MCF 10A (cell line): ENCODE measurements at regions not wholly inside any gene's neighbourhood (a gene's known extent, or its start where the extent isn't known, plus 50 kb on each side); places are given as distances from the start of the nearest gene placed in this dataset.
"Not testable (repeated sequence)": the region's sequence is repeated elsewhere in the genome, so short reads cannot be mapped to it uniquely, and the experiment has no call there.

Source experiments
- BruUV-seq: library from RNA; stranded (reverse); fragments of 400-500 nt; replicated peaks from 2 replicates; lab custom pipeline; 2021; lab: Mats Ljungman, UMichigan
- CTCF ChIA-PET: fragments of 300-600 bp; sonication (Branson Sonifier 250); formaldehyde crosslinking; extraction: SDS; loops from one replicate; lab custom pipeline; 2021; ENCODE audit warnings: antibody characterized with exemption, inconsistent platforms; lab: Yijun Ruan, JAX
- POLR2A ChIA-PET: fragments of 300-600, 350-650 bp; sonication (Branson Sonifier 250); formaldehyde crosslinking; extraction: SDS; loops from one replicate; lab custom pipeline; 2020; ENCODE audit warnings: antibody characterized with exemption, inconsistent platforms; lab: Yijun Ruan, JAX
- DNase-seq: peaks from one replicate; pipeline ENCODE4 v3.0.0-alpha.2; 2018; ENCODE audit not compliant: unreplicated experiment
- H3K27ac Mint-ChIP-seq: one replicate; pipeline ENCODE4 v1.8.0; 2022; ENCODE audit warnings: mild to moderate bottlenecking, low read depth, mixed read lengths; ENCODE audit not compliant: unreplicated experiment
- H3K27me3 Mint-ChIP-seq: one replicate; pipeline ENCODE4 v1.8.0; 2022; ENCODE audit warnings: mixed read lengths; ENCODE audit not compliant: insufficient read depth, unreplicated experiment
- H3K36me3 Mint-ChIP-seq: one replicate; pipeline ENCODE4 v1.8.0; 2022; ENCODE audit warnings: mild to moderate bottlenecking, moderate library complexity, mixed read lengths; ENCODE audit not compliant: insufficient read depth, unreplicated experiment
- H3K4me1 Mint-ChIP-seq: one replicate; pipeline ENCODE4 v1.8.0; 2022; ENCODE audit warnings: mixed read lengths; ENCODE audit not compliant: insufficient read depth, unreplicated experiment
- H3K4me3 Mint-ChIP-seq: one replicate; pipeline ENCODE4 v1.8.0; 2022; ENCODE audit warnings: mild to moderate bottlenecking, moderate library complexity, mixed read lengths; ENCODE audit not compliant: unreplicated experiment
- H3K9me3 Mint-ChIP-seq: one replicate; pipeline ENCODE4 v1.8.0; 2022; ENCODE audit warnings: mixed read lengths; ENCODE audit not compliant: unreplicated experiment
- intact Hi-C: fragments of 100-400 bp; cut with micrococcal nuclease; formaldehyde crosslinking; loops from 2 replicates; pipeline ENCODE4 v1.14.1; 2022
- TF ChIP-seq, protein P1 (sequence below): fragments of 200-600 bp; IDR thresholded peaks from one replicate; pipeline ENCODE4 v1.8.0; 2022; ENCODE audit warnings: antibody characterized with exemption, mild to moderate bottlenecking; ENCODE audit not compliant: unreplicated experiment

DNA sequence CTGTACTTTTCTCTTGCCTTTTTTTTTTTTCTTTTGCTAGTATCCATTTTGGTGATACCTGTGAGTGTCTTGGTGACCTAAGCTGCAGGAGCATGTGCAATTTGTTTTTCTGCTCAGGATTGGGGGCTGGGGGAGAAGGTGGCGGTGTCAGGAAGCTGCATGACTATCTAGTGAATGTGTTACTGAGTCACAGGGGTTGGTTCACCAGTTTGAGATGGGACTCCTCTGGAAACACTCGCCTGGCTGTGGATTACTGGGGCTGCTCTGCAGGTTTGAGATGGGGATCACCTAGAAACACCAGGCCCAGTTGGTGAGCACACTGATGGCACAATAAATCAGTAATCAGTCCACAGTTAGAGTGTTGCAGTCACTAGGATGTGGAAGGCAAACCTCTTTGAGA, 447.9 kb downstream of the SPATA31D1 start:
- Mint-ChIP-seq H3K27ac (no peak overlapping the region), H3K4me1 (peaks cover 11% of the 10 kb centered on the region), H3K36me3 (no peaks in the 10 kb centered on the region), H3K27me3 (no peaks in the 10 kb centered on the region), H3K9me3 (no peaks in the 10 kb centered on the region), H3K4me3 (no peak overlapping the region)
- CTCF ChIA-PET: interaction anchor here (1.7 kb wide), 1 partner anchor 15 kb away, joined by 5 read pairs; no protein-coding TSS in a partner anchor
- no TSS peak for BruUV-seq
- TF ChIP-seq, protein P1, sequence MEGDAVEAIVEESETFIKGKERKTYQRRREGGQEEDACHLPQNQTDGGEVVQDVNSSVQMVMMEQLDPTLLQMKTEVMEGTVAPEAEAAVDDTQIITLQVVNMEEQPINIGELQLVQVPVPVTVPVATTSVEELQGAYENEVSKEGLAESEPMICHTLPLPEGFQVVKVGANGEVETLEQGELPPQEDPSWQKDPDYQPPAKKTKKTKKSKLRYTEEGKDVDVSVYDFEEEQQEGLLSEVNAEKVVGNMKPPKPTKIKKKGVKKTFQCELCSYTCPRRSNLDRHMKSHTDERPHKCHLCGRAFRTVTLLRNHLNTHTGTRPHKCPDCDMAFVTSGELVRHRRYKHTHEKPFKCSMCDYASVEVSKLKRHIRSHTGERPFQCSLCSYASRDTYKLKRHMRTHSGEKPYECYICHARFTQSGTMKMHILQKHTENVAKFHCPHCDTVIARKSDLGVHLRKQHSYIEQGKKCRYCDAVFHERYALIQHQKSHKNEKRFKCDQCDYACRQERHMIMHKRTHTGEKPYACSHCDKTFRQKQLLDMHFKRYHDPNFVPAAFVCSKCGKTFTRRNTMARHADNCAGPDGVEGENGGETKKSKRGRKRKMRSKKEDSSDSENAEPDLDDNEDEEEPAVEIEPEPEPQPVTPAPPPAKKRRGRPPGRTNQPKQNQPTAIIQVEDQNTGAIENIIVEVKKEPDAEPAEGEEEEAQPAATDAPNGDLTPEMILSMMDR: no peak
- DNase-seq: peak; percentile 5
- POLR2A ChIA-PET: interaction anchor here (0.8 kb wide), 1 partner anchor 10 kb away, joined by 3 read pairs; no protein-coding TSS in a partner anchor
- intact Hi-C loops: no loop called here

GRCh38 chr9:82437183-82437582, 448.6 kb downstream of the SPATA31D1 start:
- H3K9me3 Mint-ChIP-seq, POLR2A ChIA-PET, BruUV-seq, intact Hi-C loops, H3K27me3 Mint-ChIP-seq, H3K27ac Mint-ChIP-seq, H3K36me3 Mint-ChIP-seq, H3K4me3 Mint-ChIP-seq: not testable (repeated sequence)
- H3K4me1 Mint-ChIP-seq: peaks cover 11% of the 10 kb centered on the region
- DNase-seq: peak; percentile 40
- CTCF ChIA-PET: interaction anchor here (0.7 kb wide), 1 partner anchor 13 kb away, joined by 7 read pairs; no protein-coding TSS in a partner anchor

DNA sequence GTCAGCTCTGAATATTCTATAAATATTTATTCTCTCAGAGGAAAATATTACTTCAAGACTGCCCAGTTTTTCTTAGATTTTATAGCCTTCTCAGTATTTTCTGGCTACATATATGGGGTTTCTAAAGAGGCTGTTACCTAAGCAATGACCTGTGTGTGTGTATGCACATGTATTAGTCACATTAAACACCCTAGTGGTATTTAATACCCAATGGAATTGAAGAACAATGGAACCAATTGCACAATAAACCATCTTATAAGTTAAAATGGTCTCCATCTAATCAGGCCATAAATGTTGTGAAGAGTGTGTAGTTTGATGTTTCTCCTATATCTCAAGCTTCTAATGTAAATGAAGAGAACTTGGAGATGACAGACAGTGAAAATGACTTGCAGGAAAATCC, 450.0 kb downstream of the SPATA31D1 start:
- POLR2A ChIA-PET: no interaction called here
- intact Hi-C loops: no loop called here
- Mint-ChIP-seq H3K4me1 (peaks cover 11% of the 10 kb centered on the region), H3K27ac (no peak overlapping the region), H3K27me3 (no peaks in the 10 kb centered on the region), H3K36me3 (no peaks in the 10 kb centered on the region), H3K9me3 (peaks cover 3% of the 10 kb centered on the region), H3K4me3 (no peak overlapping the region)
- CTCF ChIA-PET: no interaction called here
- BruUV-seq: no TSS peak
- DNase-seq: no peak
- TF ChIP-seq, protein P1: no peak

- Mint-ChIP-seq H3K4me3 (no peak overlapping the region), H3K9me3 (peaks cover 23% of the 10 kb centered on the region), H3K36me3 (no peaks in the 10 kb centered on the region), H3K27ac (no peak overlapping the region), H3K27me3 (no peaks in the 10 kb centered on the region), H3K4me1 (no peaks in the 10 kb centered on the region)
- ChIA-PET POLR2A (no interaction called here), CTCF (no interaction called here)
- intact Hi-C loops: no loop called here
- TF ChIP-seq, protein P1: no peak
- no peak for DNase-seq
- BruUV-seq: no TSS peak
These were observed 454.7 kb downstream of the SPATA31D1 start for GRCh38 chr9:82443312-82443711.

GRCh38 chr9:82445556-82445955, 457.0 kb downstream of the SPATA31D1 start:
- Mint-ChIP-seq H3K36me3 (no peaks in the 10 kb centered on the region), H3K4me1 (no peaks in the 10 kb centered on the region), H3K27me3 (no peaks in the 10 kb centered on the region), H3K9me3 (peaks cover 23% of the 10 kb centered on the region), H3K27ac (no peak overlapping the region), H3K4me3 (no peak overlapping the region)
- no TSS peak for BruUV-seq
- intact Hi-C loops: no loop called here
- TF ChIP-seq, protein P1: no peak
- no peak for DNase-seq
- ChIA-PET POLR2A (interaction anchor here (0.8 kb wide), 1 partner anchor 10 kb away, joined by 3 read pairs; no protein-coding TSS in a partner anchor), CTCF (no interaction called here)
